GM13977 (cell line): ENCODE measurements at regions not wholly inside any gene's neighbourhood (a gene's known extent, or its start where the extent isn't known, plus 50 kb on each side); places are given as distances from the start of the nearest gene placed in this dataset.
"Not testable (repeated sequence)": the region's sequence is repeated elsewhere in the genome, so short reads cannot be mapped to it uniquely, and the experiment has no call there.

Source experiments
- DNase-seq: peaks from one replicate; pipeline ENCODE4 v3.0.0; 2012; ENCODE audit warnings: low spot score
- CTCF ChIP-seq: IDR thresholded peaks from 2 replicates; pipeline ENCODE4 v1.5.1; 2012; ENCODE audit warnings: mild to moderate bottlenecking, control low read depth; ENCODE audit not compliant: insufficient read depth; ENCODE audit errors: extremely low read depth, missing control alignments
- in situ Hi-C: fragments of 300-500 bp; cut with MboI; formaldehyde crosslinking; loops from one replicate; pipeline ENCODE4 v1.12.0; 2022; ENCODE audit warnings: low sequenced_read_pairs, low pct_unique_long_range_greater_than_20kb, mixed read lengths, inconsistent platforms; ENCODE audit not compliant: unreplicated experiment

GRCh38 chr1:240722788-240723187 is 110.8 kb upstream of the GREM2 start:
- no peak for DNase-seq
- in situ Hi-C loops, result no loop called here
- no peak for TF ChIP-seq CTCF

- TF ChIP-seq CTCF, result no peak
Observed at GRCh38 chr1:240720976-240721375, 109.0 kb upstream of the GREM2 start.

GRCh38 chr1:240719953-240720700 is 108.2 kb upstream of the GREM2 start:
- no peak for DNase-seq
- in situ Hi-C loops, result no loop called here

More at GRCh38 chr1:240720976-240721375, 109.0 kb upstream of the GREM2 start:
- in situ Hi-C loops, result no loop called here
- DNase-seq, result no peak

GRCh38 chr1:240716538-240716937 is 104.6 kb upstream of the GREM2 start:
- in situ Hi-C loops, DNase-seq: not testable (repeated sequence)

More at GRCh38 chr1:240719953-240720700, 108.2 kb upstream of the GREM2 start:
- TF ChIP-seq CTCF, result no peak

- in situ Hi-C loops, result no loop called here
- no peak for DNase-seq
- TF ChIP-seq CTCF, result no peak
Observed at GRCh38 chr1:240714568-240715292, 102.8 kb upstream of the GREM2 start.

GRCh38 chr1:240712014-240712731 is 100.2 kb upstream of the GREM2 start:
- DNase-seq, result no peak
- TF ChIP-seq CTCF, result no peak
- in situ Hi-C loops, result no loop called here

GRCh38 chr1:240711020-240711419 is 99.1 kb upstream of the GREM2 start:
- in situ Hi-C loops, result no loop called here
- no peak for DNase-seq
- TF ChIP-seq CTCF, result no peak
